Kidney epithelial cell (primary cell): ENCODE measurements at regions not wholly inside any gene's neighbourhood (a gene's known extent, or its start where the extent isn't known, plus 50 kb on each side); places are given as distances from the start of the nearest gene placed in this dataset.

Experiments
- DNase-seq: peaks from one replicate; pipeline ENCODE4 v3.0.0-alpha.2; 2010; ENCODE audit warnings: low read depth
- H3K27me3 ChIP-seq: 2 replicates; pipeline ENCODE4 v1.6.0; 2011; ENCODE audit warnings: low read length; ENCODE audit not compliant: control insufficient read depth, insufficient read depth
- H3K36me3 ChIP-seq: 2 replicates; pipeline ENCODE4 v1.5.1; 2011; ENCODE audit warnings: low read length; ENCODE audit not compliant: control insufficient read depth, insufficient read depth
- H3K4me3 ChIP-seq: 2 replicates; pipeline ENCODE4 v1.5.1; 2011; ENCODE audit warnings: low read depth, mild to moderate bottlenecking, control low read depth, low read length
- TF ChIP-seq, protein P1 (sequence below): IDR thresholded peaks from 2 replicates; pipeline ENCODE4 v1.5.1; 2011; ENCODE audit warnings: mild to moderate bottlenecking, moderate library complexity, low read length, control low read depth, inconsistent platforms; ENCODE audit not compliant: insufficient read depth, poor library complexity, severe bottlenecking

- no peak for DNase-seq
- Histone ChIP-seq H3K4me3 (no peak overlapping the region), H3K27me3 (no peaks in the 10 kb centered on the region), H3K36me3 (no peaks in the 10 kb centered on the region)
- TF ChIP-seq, protein P1, sequence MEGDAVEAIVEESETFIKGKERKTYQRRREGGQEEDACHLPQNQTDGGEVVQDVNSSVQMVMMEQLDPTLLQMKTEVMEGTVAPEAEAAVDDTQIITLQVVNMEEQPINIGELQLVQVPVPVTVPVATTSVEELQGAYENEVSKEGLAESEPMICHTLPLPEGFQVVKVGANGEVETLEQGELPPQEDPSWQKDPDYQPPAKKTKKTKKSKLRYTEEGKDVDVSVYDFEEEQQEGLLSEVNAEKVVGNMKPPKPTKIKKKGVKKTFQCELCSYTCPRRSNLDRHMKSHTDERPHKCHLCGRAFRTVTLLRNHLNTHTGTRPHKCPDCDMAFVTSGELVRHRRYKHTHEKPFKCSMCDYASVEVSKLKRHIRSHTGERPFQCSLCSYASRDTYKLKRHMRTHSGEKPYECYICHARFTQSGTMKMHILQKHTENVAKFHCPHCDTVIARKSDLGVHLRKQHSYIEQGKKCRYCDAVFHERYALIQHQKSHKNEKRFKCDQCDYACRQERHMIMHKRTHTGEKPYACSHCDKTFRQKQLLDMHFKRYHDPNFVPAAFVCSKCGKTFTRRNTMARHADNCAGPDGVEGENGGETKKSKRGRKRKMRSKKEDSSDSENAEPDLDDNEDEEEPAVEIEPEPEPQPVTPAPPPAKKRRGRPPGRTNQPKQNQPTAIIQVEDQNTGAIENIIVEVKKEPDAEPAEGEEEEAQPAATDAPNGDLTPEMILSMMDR, result no peak
Measured at GRCh38 chr1:214935258-214935657, 147.3 kb upstream of the KCNK2 start.

- H3K4me3 ChIP-seq, result no peak overlapping the region
- no peaks in the 10 kb centered on the region for H3K36me3 ChIP-seq
- TF ChIP-seq, protein P1, result no peak
- no peak for DNase-seq
- no peaks in the 10 kb centered on the region for H3K27me3 ChIP-seq
Measured at GRCh38 chr1:214939180-214939579, 143.4 kb upstream of the KCNK2 start.

- TF ChIP-seq, protein P1, result no peak
Measured at GRCh38 chr1:214941061-214941460, 141.5 kb upstream of the KCNK2 start.

GRCh38 chr1:214943054-214943453, 139.5 kb upstream of the KCNK2 start:
- Histone ChIP-seq H3K27me3 (no peaks in the 10 kb centered on the region), H3K36me3 (no peaks in the 10 kb centered on the region), H3K4me3 (no peak overlapping the region)
- DNase-seq, result no peak
- TF ChIP-seq, protein P1, result no peak

More at GRCh38 chr1:214941061-214941460, 141.5 kb upstream of the KCNK2 start:
- Histone ChIP-seq H3K36me3 (no peaks in the 10 kb centered on the region), H3K27me3 (no peaks in the 10 kb centered on the region), H3K4me3 (no peak overlapping the region)
- no peak for DNase-seq

- no peak for DNase-seq
- no peak overlapping the region for H3K4me3 ChIP-seq
- no peaks in the 10 kb centered on the region for H3K27me3 ChIP-seq
- TF ChIP-seq, protein P1, result no peak
- no peaks in the 10 kb centered on the region for H3K36me3 ChIP-seq
Measured at GRCh38 chr1:214946615-214947014, 135.9 kb upstream of the KCNK2 start.

DNA sequence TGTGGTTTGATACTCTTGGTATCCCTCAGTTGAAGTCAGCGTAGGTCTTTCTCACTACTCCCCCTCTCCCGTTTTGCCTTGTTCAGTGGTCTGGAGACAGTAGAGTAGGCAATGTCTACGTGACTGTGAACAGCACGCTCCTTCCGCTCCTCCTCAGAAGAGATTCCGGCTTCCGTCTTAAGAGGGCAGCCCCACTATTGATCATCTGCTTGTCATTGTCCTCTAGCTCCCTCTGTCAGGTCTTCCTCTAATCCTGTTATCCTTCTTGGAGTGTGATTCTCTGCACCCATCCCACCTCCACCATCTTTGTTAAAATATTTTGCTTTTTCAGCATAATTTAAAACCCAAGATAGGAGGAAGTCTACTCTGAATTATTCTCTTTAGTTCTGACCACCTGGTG, 129.9 kb upstream of the KCNK2 start:
- TF ChIP-seq, protein P1, result no peak
- no peak for DNase-seq
- no peak overlapping the region for H3K4me3 ChIP-seq
- H3K36me3 ChIP-seq, result no peaks in the 10 kb centered on the region
- H3K27me3 ChIP-seq, result no peaks in the 10 kb centered on the region
